Activated T-cell treated with anti-CD3 and anti-CD28 coated beads, Interleukin-2, amount 50 U/mL, for 24 hours (primary cell): ENCODE measurements at regions not wholly inside any gene's neighbourhood (a gene's known extent, or its start where the extent isn't known, plus 50 kb on each side); places are given as distances from the start of the nearest gene placed in this dataset.
"Not testable (repeated sequence)": the region's sequence is repeated elsewhere in the genome, so short reads cannot be mapped to it uniquely, and the experiment has no call there.

Source experiments
- DNase-seq: peaks from one replicate; pipeline ENCODE4 v3.0.0-alpha.2; 2020
- H3K27ac Mint-ChIP-seq: 2 replicates; pipeline ENCODE4 v1.8.0; 2020; ENCODE audit warnings: mild to moderate bottlenecking, mixed read lengths
- H3K27me3 Mint-ChIP-seq: 2 replicates; pipeline ENCODE4 v1.8.0; 2020; ENCODE audit warnings: mixed read lengths
- H3K36me3 Mint-ChIP-seq: 2 replicates; pipeline ENCODE4 v1.8.0; 2020; ENCODE audit warnings: low read depth, mixed read lengths
- H3K4me1 Mint-ChIP-seq: 2 replicates; pipeline ENCODE4 v1.8.0; 2020; ENCODE audit warnings: low read depth, mixed read lengths
- H3K4me3 Mint-ChIP-seq: 2 replicates; pipeline ENCODE4 v1.8.0; 2020; ENCODE audit warnings: mild to moderate bottlenecking, moderate library complexity, mixed read lengths
- H3K9me3 Mint-ChIP-seq: 2 replicates; pipeline ENCODE4 v1.8.0; 2020; ENCODE audit warnings: mixed read lengths

DNA sequence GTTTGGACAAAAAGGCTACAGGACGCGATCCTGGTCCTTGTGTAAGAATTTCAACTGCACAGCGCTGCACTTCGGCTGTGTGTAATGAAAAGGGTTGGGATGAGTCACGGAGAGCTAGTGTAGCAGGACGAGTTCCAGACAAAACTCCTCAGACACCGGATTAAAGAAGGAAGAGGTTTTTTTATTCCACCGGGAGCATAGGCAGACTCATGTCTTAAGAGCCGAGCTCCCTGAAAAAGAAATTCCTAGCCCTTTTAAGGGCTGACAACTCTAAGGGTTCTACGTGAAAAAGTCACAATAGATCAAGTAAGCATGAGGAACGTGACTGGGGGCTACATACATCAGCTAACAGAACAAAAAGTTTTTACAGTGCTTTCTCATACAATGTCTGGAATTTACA lies 54.8 kb upstream of the FAM90A1 start:
- not testable (repeated sequence) for H3K9me3 Mint-ChIP-seq, H3K4me1 Mint-ChIP-seq, H3K27me3 Mint-ChIP-seq, H3K27ac Mint-ChIP-seq, H3K36me3 Mint-ChIP-seq, DNase-seq, H3K4me3 Mint-ChIP-seq

DNA sequence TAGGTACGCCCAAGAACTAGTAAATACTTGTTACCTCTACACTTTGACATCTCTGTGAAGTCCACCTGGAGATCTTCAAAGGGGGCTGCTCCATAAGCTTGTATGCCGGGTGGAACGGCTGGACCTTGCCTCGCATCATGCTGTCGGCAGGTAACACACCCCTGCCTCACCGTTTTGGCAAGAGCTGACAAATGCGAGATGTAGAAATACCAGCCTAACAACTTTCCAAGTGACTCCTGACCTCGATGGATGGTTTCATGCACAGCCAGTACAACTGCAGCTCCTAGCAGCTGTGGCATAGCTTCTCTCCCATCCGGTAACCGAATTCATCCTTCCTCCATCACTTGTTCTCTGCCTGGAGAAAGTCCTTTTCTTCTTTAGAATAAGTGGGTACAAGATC lies 58.3 kb upstream of the FAM90A1 start:
- H3K27me3 Mint-ChIP-seq, H3K4me3 Mint-ChIP-seq, H3K36me3 Mint-ChIP-seq, H3K27ac Mint-ChIP-seq, H3K4me1 Mint-ChIP-seq, H3K9me3 Mint-ChIP-seq, DNase-seq: not testable (repeated sequence)

DNA sequence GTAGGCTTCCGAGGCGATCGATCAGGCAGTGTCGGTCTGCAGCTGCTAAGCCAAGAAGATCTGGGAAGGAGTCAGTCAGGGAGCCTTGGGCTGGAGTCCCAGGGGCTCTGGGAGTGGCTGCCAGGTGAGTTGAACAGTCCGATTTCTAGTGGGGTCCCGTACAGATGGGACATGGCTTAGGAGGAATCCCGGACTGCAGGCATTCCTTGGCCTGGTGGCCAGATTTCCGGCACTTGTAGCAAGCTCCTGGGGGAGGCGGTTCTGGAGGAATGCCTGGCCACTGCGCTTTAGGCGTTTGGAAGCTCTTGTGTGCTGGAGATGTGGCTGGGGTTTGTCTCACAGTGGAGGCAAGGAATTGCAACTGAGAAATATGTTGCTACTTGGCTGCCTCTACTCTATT lies 64.3 kb upstream of the FAM90A1 start:
- not testable (repeated sequence) for H3K27ac Mint-ChIP-seq, H3K4me1 Mint-ChIP-seq, H3K4me3 Mint-ChIP-seq, DNase-seq, H3K36me3 Mint-ChIP-seq, H3K9me3 Mint-ChIP-seq, H3K27me3 Mint-ChIP-seq

DNA sequence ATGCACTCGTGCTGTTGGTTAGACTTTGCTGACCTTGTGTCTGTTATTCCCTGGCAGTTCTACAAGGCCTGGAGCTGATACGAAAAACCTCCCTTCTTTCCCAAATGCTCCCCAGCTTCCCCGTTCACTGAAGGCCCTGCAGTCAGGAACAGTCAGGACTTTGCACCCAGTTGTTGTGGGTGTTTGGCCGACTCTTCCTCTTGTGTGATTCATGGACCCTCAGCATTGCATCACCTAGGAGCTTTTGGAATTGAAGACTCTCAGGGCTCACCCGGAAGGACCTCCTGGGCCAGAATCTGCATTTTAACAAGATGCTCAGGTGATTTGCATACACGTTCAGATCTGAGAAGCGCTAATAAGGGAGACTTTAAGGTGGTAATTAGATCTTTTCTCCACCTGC lies 67.2 kb upstream of the FAM90A1 start:
- not testable (repeated sequence) for H3K4me1 Mint-ChIP-seq, H3K4me3 Mint-ChIP-seq, H3K27ac Mint-ChIP-seq, H3K36me3 Mint-ChIP-seq, DNase-seq, H3K9me3 Mint-ChIP-seq, H3K27me3 Mint-ChIP-seq

DNA sequence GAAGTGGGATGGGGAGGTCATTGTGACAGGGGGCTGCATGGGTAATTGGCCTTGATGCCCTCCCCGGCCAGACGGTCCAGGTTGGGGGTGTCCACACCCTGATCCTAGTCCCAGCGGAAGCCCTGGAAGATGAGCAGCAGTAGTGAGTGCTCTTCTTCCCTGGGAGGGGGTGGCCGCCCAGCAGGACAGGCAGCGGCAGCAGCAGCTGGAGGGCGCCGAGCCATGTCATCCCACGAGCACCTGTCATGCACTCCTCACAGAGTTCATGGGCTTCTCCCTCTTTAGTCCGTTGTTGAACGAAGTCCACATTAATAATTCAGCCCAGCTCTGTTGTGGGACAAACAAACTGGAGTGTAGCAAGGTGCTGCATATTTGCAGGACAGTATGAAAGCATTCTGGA lies 81.2 kb upstream of the FAM90A1 start:
- H3K4me1 Mint-ChIP-seq, H3K27me3 Mint-ChIP-seq, H3K4me3 Mint-ChIP-seq, H3K9me3 Mint-ChIP-seq, H3K36me3 Mint-ChIP-seq, DNase-seq, H3K27ac Mint-ChIP-seq: not testable (repeated sequence)

DNA sequence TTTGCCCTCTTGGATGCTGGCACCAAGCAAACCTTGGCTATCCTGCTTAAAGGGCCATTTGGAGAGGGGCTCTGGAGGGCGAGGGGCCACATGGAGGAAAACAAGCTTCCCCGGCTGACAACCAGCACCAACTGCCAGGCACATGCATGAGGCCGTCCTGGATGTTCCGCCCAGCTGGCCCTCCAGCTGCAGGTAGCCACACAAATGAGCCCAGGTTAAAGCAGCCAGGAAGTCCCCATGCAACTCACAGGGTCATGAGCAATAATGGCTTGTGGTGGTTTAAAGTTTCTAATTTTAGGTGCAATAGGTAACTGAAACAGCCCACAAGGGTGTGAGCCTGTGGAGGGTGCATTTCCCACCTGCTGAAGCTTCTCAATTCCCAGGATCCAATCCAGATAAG lies 88.6 kb upstream of the FAM90A1 start:
- H3K27me3 Mint-ChIP-seq, H3K4me3 Mint-ChIP-seq, H3K9me3 Mint-ChIP-seq, DNase-seq, H3K27ac Mint-ChIP-seq, H3K36me3 Mint-ChIP-seq: not testable (repeated sequence)
- peaks cover 27% of the 10 kb centered on the region for H3K4me1 Mint-ChIP-seq

DNA sequence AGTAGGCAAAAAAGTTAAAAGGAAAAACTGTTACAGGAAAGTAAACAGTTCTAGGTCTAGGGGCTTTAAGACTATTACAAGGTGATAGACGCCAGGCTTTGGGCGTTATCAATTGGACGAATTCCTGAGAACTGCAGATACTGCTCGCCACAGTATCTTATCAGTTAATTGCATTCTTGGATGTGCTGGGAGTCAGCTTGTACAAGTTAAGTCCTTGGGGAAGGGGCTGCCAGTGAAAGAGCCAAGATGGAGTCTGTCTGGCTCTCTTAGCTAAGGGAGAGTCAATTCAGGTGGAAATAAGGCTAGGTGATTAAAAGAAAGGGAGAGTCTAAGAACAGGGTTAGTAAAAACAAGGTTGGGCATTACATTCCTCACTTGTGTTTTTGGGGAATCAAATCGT lies 90.3 kb upstream of the FAM90A1 start:
- not testable (repeated sequence) for H3K4me3 Mint-ChIP-seq, H3K9me3 Mint-ChIP-seq, H3K27me3 Mint-ChIP-seq, H3K36me3 Mint-ChIP-seq, DNase-seq, H3K27ac Mint-ChIP-seq
- H3K4me1 Mint-ChIP-seq, result peaks cover 25% of the 10 kb centered on the region

DNA sequence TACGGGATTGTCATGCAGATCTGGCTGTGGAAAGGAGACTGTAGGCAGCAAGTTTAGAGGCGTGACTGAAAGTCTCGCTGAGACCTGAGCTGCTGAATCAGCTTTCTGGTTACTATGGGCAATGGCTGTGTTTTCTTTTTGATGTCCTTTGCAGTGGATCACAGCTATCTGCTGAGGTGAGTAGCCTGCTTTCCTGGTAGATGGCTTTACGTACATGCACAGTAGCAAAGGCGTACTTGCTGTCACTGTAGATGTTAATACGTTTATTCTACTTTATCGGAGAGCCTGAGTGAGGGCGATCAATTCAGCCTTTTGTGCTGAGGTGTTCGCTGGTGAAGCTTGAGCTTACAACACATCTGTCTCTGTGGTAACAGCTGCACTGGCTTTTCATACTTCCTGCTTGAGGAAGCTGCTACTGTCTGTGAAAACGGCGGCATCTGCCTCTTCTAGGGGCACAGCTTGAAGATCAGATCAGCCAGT lies 92.9 kb upstream of the FAM90A1 start:
- H3K9me3 Mint-ChIP-seq, H3K27me3 Mint-ChIP-seq, H3K36me3 Mint-ChIP-seq: not testable (repeated sequence)
- Mint-ChIP-seq H3K4me3 (peak overlapping the region; percentile 62), H3K27ac (peak overlapping the region; percentile 51), H3K4me1 (peaks cover 23% of the 10 kb centered on the region)
- peak; percentile 41 for DNase-seq

DNA sequence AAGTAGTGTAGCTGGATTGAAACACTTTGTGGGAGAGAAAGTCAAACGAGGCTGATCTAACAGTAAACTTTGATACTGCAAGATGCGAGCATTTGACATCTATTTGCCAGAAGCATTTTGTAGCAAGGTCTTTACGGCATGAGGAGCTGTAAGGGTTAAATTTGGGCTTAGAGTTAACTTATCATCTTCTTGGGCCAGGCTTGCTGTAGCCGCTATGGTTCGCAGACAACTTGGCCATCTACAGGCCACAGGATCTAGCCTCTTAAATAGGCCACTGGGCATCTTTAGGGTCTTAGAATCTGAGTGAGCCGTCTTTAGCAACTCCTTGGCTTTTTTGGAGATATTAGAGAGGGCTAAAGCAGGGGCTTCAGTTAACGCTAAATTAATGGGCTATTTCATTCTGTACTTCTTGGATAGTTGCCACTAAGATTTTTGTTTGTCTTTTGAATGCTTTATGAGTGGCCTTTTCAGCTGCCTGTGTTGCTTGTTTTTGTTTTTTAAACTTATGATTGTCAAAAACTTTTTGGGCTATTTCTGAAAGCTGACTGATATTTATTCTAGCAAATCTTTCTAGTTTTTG lies 93.5 kb upstream of the FAM90A1 start:
- not testable (repeated sequence) for H3K36me3 Mint-ChIP-seq, DNase-seq, H3K9me3 Mint-ChIP-seq, H3K27me3 Mint-ChIP-seq
- Mint-ChIP-seq H3K27ac (peak overlapping the region; percentile 51), H3K4me3 (peak overlapping the region; percentile 62), H3K4me1 (peaks cover 23% of the 10 kb centered on the region)

DNA sequence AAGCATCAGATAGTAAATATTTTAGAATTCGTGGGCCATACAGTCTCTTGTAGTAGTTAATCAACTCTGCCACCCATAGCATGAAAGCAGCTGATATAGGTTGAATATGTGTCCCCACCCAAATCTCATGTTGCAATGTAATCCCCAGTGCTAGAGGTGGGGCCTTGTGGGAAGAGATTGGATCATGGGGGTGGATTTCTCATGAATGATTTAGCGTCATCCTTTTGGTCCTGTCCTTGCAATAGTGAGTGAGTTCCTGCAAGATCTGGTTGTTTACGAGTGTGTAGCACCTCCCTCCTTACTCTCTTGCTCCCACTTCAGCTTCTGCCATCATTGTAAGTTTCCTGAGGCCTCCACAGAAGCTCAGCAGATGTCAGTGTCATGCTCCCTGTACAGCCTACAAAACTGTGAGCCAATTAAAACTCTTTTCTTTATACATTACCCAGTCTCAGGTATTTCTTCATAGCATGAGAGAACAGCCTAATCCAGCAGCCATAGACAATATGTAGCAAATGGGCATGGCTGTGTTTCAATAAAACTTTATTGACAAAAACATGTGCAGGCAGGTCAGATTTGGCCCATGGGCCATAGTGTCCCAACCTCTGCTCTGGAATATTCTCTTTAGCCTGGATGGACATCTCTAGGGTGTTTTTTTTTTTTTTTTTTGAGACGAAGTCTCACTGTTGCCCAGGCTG lies 97.9 kb upstream of the FAM90A1 start:
- H3K9me3 Mint-ChIP-seq, H3K27me3 Mint-ChIP-seq, DNase-seq, H3K4me3 Mint-ChIP-seq, H3K4me1 Mint-ChIP-seq, H3K27ac Mint-ChIP-seq, H3K36me3 Mint-ChIP-seq: not testable (repeated sequence)

DNA sequence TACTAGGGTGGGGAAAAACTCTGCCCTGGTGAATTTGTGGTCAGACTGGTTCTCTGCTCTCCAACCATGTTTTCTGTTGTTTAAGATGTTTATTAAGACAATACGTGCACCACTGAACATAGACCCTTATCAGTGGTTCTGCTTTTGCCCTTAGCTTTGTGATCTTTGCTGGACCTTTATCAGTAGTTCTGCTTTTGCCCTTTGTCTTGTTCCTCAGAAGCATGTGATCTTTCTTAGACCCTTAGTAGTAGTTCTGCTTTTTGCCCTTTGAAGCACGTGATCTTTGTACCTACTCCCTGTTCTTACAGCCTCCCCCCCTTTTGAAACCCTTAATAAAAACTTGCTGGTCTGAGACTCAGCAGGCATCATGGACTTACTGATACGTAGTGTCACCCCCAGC lies 101.4 kb upstream of the FAM90A1 start:
- not testable (repeated sequence) for H3K27ac Mint-ChIP-seq, H3K4me3 Mint-ChIP-seq, H3K4me1 Mint-ChIP-seq, DNase-seq, H3K27me3 Mint-ChIP-seq, H3K36me3 Mint-ChIP-seq, H3K9me3 Mint-ChIP-seq

DNA sequence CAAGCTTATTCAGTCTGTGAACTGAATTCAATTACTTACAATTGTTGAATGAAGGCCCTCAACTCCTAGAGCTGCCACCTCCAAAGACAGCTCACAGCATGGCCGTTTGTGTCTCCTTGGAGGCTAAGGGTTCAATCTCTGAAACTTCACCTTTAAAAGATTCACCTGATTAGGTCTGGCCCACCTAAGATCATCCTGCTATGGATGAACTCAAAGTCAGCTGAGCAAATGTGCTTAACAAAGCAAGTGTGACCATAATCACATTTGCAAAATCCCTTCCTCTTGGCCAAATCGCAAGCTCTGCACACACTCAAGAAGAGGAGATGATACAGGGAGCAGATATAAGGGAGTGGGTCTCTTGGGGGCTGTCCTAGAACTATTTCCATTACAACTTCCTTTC lies 105.0 kb upstream of the FAM90A1 start:
- H3K4me1 Mint-ChIP-seq, result not testable (repeated sequence)

DNA sequence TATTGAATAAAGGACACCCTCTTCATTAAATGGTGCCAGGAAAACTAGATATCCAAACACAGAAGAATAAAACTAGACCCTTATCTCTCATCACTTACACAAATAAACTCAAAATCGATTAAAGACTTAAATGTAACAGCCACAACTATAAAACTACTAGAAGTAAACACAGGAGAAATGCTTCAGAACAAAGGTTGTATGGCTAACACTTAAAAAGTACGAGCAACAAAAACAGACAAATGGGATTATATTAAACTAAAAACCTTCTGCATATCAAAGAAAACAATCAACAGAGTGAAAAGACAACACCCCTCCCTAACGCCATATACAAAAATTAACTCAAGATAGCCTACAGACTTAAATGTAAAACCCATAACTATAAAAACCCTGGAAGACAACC lies 104.7 kb upstream of the CLEC6A start:
- not testable (repeated sequence) for DNase-seq, H3K36me3 Mint-ChIP-seq, H3K4me1 Mint-ChIP-seq, H3K4me3 Mint-ChIP-seq, H3K9me3 Mint-ChIP-seq, H3K27ac Mint-ChIP-seq
- H3K27me3 Mint-ChIP-seq, result peaks cover 23% of the 10 kb centered on the region

More for the DNA sequence above, 105.0 kb upstream of the FAM90A1 start:
- H3K4me3 Mint-ChIP-seq, H3K27ac Mint-ChIP-seq, H3K9me3 Mint-ChIP-seq, H3K36me3 Mint-ChIP-seq, DNase-seq, H3K27me3 Mint-ChIP-seq: not testable (repeated sequence)

DNA sequence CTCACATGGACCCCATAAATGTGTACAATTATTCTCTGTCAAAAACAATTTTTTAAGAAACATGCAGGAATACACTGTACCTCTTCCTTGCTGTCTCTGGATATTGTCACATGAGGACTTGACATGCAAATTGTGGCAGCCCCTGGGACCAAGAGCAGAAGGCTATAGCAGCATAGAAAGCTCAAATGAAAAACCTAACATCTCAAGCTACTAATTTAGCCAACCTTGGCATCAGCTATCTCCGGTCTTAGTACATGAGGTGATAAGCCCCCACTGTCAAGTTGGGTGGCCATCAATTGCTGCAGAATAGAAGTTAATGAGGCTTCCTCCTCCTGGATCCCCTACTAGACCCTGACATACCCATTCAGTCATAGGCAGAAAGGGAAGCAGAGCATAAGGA lies 101.0 kb upstream of the CLEC6A start:
- H3K4me1 Mint-ChIP-seq, H3K9me3 Mint-ChIP-seq, DNase-seq, H3K4me3 Mint-ChIP-seq, H3K27ac Mint-ChIP-seq, H3K36me3 Mint-ChIP-seq: not testable (repeated sequence)
- H3K27me3 Mint-ChIP-seq, result peaks cover 30% of the 10 kb centered on the region

DNA sequence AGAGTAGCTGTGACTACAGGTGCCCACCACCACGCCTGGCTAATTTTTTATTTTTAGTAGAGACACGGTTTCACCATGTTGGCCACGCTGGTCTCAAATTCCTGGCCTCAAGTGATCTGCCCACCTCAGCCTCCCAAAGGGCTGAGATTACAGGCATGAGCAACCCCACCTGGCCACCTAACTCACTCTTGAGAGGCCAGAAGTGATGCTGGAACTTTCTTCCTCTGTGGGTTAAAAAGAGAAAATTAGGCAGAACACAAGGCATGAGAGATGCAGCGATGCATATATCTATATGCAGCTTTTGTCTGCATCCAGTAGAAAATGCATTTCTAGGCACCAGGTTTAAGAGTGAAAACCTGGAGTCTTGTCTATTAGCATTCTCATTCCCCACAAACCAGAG lies 100.2 kb upstream of the CLEC6A start:
- H3K4me1 Mint-ChIP-seq, result not testable (repeated sequence)

DNA sequence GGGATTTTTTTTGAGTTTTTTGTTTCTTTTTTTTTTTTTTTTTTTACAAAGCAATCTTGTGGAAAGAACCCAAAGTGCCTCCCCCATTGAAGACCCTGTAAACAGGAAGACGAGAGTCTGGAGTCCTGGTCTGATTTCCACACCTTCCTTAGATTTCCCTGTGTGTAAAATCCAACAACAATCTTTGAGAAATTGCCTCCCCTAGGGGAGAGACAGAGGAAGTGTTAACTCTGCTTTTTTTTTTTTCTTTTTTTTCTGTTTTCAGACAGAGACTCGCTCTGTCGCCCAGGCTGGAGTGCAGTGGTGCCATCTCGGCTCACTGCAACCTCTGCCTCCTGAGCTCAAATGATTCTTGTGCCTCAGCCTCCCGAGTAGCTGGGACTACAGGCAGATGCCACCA lies 82.0 kb upstream of the CLEC6A start:
- not testable (repeated sequence) for H3K9me3 Mint-ChIP-seq, H3K36me3 Mint-ChIP-seq, H3K4me1 Mint-ChIP-seq, H3K27me3 Mint-ChIP-seq, H3K4me3 Mint-ChIP-seq, DNase-seq, H3K27ac Mint-ChIP-seq

More for the DNA sequence above, 100.2 kb upstream of the CLEC6A start:
- not testable (repeated sequence) for H3K27ac Mint-ChIP-seq, H3K4me3 Mint-ChIP-seq, H3K36me3 Mint-ChIP-seq, H3K9me3 Mint-ChIP-seq, DNase-seq
- peaks cover 30% of the 10 kb centered on the region for H3K27me3 Mint-ChIP-seq
